GM12878 (cell line): ENCODE measurements at regions not wholly inside any gene's neighbourhood (a gene's known extent, or its start where the extent isn't known, plus 50 kb on each side); places are given as distances from the start of the nearest gene placed in this dataset.

Experiments
- ATF7 ChIP-seq: fragments of 450-650 bp; IDR thresholded peaks from 2 replicates; pipeline ENCODE4 v1.6.1; 2016; ENCODE audit warnings: low read depth, mild to moderate bottlenecking
- BACH1 ChIP-seq: fragments of 450-650 bp; IDR thresholded peaks from 2 replicates; pipeline ENCODE4 v1.6.1; 2017; ENCODE audit warnings: mild to moderate bottlenecking, borderline replicate concordance
- BCL11A ChIP-seq: IDR thresholded peaks from 2 replicates; pipeline ENCODE4 v1.6.1; 2011; ENCODE audit warnings: low read depth, low read length
- BRCA1 ChIP-seq: IDR thresholded peaks from 2 replicates; pipeline ENCODE4 v1.6.1; 2011; ENCODE audit warnings: low read depth, low read length, improper control_type of control experiment
- CBX3 ChIP-seq: fragments of 200-600 bp; sonication (generic); IDR thresholded peaks from 2 replicates; pipeline ENCODE4 v1.6.1; 2016; ENCODE audit warnings: low read depth, borderline replicate concordance
- CBX5 ChIP-seq: sonication (generic); IDR thresholded peaks from 2 replicates; pipeline ENCODE4 v1.6.1; 2016; ENCODE audit warnings: low read depth, moderate library complexity, mild to moderate bottlenecking, inconsistent platforms
- CREB1 ChIP-seq: IDR thresholded peaks from 2 replicates; pipeline ENCODE4 v1.6.1; 2012; ENCODE audit warnings: low read depth, mild to moderate bottlenecking, inconsistent platforms
- CREM ChIP-seq: IDR thresholded peaks from 2 replicates; pipeline ENCODE4 v1.6.1; 2014; ENCODE audit warnings: antibody characterized with exemption, low read depth
- EP300 ChIP-seq, 2 experiments: fragments of 150-350 bp in 1 of 2; IDR thresholded peaks; 2 replicates each; pipeline ENCODE4 v1.6.1; 2011 to 2012; ENCODE audit warnings: low read depth in 2 of 2, low read length in 2 of 2, borderline replicate concordance in 1 of 2, improper control_type of control experiment in 1 of 2, inconsistent platforms in 1 of 2; ENCODE audit not compliant: control insufficient read depth in 1 of 2
- GATAD2B ChIP-seq: fragments of 450-650 bp; conservative IDR thresholded peaks from 2 replicates; pipeline ENCODE4 v1.6.1; 2017; ENCODE audit warnings: low read depth, mild to moderate bottlenecking, moderate library complexity
- IKZF1 ChIP-seq: fragments of 450-650 bp; conservative IDR thresholded peaks from 2 replicates; pipeline ENCODE4 v1.6.1; 2017; ENCODE audit warnings: antibody characterized with exemption, mild to moderate bottlenecking
- NBN ChIP-seq: fragments of 450-650 bp; IDR thresholded peaks from 2 replicates; pipeline ENCODE4 v1.6.1; 2016
- PAX5 ChIP-seq: IDR thresholded peaks from 2 replicates; pipeline ENCODE4 v1.6.1; 2011; ENCODE audit warnings: low read depth, low read length, borderline replicate concordance
- RUNX3 ChIP-seq: IDR thresholded peaks from 2 replicates; pipeline ENCODE4 v1.6.1; 2012; ENCODE audit warnings: low read length, inconsistent platforms
- SP1 ChIP-seq: IDR thresholded peaks from one replicate; pipeline ENCODE4 v1.6.1; 2011; ENCODE audit warnings: low read depth, low read length
- SUZ12 ChIP-seq: fragments of 200-600 bp; sonication (generic); IDR thresholded peaks from one replicate; pipeline ENCODE4 v1.6.1; 2018; ENCODE audit warnings: antibody characterized with exemption, mild to moderate bottlenecking; ENCODE audit not compliant: unreplicated experiment
- TAF1 ChIP-seq: IDR thresholded peaks from 2 replicates; pipeline ENCODE4 v1.6.1; 2011; ENCODE audit warnings: mild to moderate bottlenecking, low read depth, low read length, borderline replicate concordance
- ZBED1 ChIP-seq: IDR thresholded peaks from 2 replicates; pipeline ENCODE4 v1.6.1; 2016; ENCODE audit warnings: borderline replicate concordance
- TF ChIP-seq, protein P1 (sequence below): fragments of 450-650 bp; formaldehyde crosslinking; IDR thresholded peaks from 2 replicates; pipeline ENCODE4 v1.4.0; 2022; ENCODE audit warnings: mild to moderate bottlenecking, moderate library complexity
- TF ChIP-seq, protein P2 (sequence below): fragments of 450-650 bp; IDR thresholded peaks from 2 replicates; pipeline ENCODE4 v1.6.1; 2017; ENCODE audit warnings: low read depth, mild to moderate bottlenecking, moderate library complexity
- TF ChIP-seq, protein P3 (sequence below): fragments of 450-650 bp; IDR thresholded peaks from 2 replicates; pipeline ENCODE4 v1.6.1; 2017; ENCODE audit warnings: antibody characterized with exemption, mild to moderate bottlenecking, moderate library complexity
- TF ChIP-seq, protein P4 (sequence below), 3 experiments: IDR thresholded peaks in 2 of 3; conservative IDR thresholded peaks in 1 of 3; 2 replicates each; pipeline ENCODE4 v1.5.1; 2011; ENCODE audit warnings: low read depth in 3 of 3, low read length in 3 of 3, mild to moderate bottlenecking in 3 of 3, control low read depth in 2 of 3, moderate library complexity in 2 of 3, inconsistent platforms in 1 of 3, mixed read lengths in 1 of 3; ENCODE audit not compliant: control insufficient read depth in 2 of 3, insufficient read depth in 1 of 3; ENCODE audit errors: extremely low read depth in 1 of 3

DNA sequence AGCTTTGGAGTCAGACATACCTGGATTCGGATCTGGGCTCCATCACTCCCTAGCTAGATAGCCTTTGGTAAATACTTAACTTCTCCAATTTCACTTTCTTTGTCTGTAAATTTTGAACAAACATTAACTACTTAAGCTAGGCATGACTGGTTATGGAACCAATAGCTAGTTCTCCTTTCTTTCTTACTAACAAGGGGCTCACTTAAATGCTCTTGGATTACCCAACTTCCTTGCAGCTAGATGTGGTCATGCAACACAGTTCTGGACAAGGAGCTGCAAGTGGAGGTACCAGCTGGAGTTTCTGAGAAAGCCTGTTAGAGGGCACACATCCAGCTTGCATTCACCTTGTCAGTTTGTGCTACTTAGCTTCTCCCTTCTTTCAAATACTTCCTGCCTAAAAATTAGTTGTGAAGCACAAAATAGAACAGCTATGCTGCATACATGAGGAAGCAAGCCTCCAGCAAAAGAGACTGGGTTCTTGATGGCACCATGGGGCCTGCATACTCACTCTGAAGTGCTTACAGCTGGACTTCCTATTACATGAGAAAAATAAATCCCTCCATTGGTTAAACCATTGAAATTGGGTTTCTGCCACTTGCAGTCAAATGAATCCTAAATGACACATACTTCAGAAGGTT is 210.1 kb upstream of the EEA1 start (continued):
- TF ChIP-seq, protein P1, sequence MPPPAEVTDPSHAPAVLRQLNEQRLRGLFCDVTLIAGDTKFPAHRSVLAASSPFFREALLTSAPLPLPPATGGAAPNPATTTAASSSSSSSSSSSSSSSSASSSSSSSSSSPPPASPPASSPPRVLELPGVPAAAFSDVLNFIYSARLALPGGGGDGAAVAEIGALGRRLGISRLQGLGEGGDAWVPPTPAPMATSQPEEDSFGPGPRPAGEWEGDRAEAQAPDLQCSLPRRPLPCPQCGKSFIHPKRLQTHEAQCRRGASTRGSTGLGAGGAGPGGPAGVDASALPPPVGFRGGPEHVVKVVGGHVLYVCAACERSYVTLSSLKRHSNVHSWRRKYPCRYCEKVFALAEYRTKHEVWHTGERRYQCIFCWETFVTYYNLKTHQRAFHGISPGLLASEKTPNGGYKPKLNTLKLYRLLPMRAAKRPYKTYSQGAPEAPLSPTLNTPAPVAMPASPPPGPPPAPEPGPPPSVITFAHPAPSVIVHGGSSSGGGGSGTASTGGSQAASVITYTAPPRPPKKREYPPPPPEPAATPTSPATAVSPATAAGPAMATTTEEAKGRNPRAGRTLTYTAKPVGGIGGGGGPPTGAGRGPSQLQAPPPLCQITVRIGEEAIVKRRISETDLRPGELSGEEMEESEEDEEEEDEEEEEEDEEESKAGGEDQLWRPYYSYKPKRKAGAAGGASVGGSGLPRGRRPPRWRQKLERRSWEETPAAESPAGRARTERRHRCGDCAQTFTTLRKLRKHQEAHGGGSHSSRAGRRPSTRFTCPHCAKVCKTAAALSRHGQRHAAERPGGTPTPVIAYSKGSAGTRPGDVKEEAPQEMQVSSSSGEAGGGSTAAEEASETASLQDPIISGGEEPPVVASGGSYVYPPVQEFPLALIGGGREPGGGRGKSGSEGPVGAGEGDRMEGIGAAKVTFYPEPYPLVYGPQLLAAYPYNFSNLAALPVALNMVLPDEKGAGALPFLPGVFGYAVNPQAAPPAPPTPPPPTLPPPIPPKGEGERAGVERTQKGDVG (CRISPR knock-in tag): no peak
- TF ChIP-seq BRCA1 (no peak), CREB1 (no peak), SUZ12 (no peak), EP300 (IDR thresholded peaks at IDR 0.05; ENCODE audit: borderline replicate concordance in 1 of 2, control insufficient read depth in 1 of 2, low read depth in 2 of 2, low read length in 2 of 2) (peak; percentile 23 to 38; a peak in 1 of 4 replicates), TAF1 (no peak), CREM (0 out of 2 replicates have a peak, but pooled peaks have one; percentile 23), RUNX3 (peak; percentile 68), IKZF1 (peak; percentile 75), BACH1 (no peak), NBN (peak; percentile 60; the same call in 1 of the 2 replicates), ZBED1 (no peak), CBX3 (no peak), ATF7 (peak; percentile 68), GATAD2B (no peak; the same call in 1 of the 2 replicates), BCL11A (0 out of 2 replicates have a peak, but pooled peaks have one; percentile 29), SP1 (no peak), CBX5 (0 out of 2 replicates have a peak, but pooled peaks have one; percentile 52), PAX5 (peak; percentile 14; the same call in 1 of the 2 replicates)
- TF ChIP-seq, protein P2, sequence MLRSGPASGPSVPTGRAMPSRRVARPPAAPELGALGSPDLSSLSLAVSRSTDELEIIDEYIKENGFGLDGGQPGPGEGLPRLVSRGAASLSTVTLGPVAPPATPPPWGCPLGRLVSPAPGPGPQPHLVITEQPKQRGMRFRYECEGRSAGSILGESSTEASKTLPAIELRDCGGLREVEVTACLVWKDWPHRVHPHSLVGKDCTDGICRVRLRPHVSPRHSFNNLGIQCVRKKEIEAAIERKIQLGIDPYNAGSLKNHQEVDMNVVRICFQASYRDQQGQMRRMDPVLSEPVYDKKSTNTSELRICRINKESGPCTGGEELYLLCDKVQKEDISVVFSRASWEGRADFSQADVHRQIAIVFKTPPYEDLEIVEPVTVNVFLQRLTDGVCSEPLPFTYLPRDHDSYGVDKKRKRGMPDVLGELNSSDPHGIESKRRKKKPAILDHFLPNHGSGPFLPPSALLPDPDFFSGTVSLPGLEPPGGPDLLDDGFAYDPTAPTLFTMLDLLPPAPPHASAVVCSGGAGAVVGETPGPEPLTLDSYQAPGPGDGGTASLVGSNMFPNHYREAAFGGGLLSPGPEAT: peak; percentile 13; the same call in 1 of the 2 replicates
- TF ChIP-seq, protein P3, sequence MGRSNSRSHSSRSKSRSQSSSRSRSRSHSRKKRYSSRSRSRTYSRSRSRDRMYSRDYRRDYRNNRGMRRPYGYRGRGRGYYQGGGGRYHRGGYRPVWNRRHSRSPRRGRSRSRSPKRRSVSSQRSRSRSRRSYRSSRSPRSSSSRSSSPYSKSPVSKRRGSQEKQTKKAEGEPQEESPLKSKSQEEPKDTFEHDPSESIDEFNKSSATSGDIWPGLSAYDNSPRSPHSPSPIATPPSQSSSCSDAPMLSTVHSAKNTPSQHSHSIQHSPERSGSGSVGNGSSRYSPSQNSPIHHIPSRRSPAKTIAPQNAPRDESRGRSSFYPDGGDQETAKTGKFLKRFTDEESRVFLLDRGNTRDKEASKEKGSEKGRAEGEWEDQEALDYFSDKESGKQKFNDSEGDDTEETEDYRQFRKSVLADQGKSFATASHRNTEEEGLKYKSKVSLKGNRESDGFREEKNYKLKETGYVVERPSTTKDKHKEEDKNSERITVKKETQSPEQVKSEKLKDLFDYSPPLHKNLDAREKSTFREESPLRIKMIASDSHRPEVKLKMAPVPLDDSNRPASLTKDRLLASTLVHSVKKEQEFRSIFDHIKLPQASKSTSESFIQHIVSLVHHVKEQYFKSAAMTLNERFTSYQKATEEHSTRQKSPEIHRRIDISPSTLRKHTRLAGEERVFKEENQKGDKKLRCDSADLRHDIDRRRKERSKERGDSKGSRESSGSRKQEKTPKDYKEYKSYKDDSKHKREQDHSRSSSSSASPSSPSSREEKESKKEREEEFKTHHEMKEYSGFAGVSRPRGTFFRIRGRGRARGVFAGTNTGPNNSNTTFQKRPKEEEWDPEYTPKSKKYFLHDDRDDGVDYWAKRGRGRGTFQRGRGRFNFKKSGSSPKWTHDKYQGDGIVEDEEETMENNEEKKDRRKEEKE: no peak
- TF ChIP-seq, protein P4, sequence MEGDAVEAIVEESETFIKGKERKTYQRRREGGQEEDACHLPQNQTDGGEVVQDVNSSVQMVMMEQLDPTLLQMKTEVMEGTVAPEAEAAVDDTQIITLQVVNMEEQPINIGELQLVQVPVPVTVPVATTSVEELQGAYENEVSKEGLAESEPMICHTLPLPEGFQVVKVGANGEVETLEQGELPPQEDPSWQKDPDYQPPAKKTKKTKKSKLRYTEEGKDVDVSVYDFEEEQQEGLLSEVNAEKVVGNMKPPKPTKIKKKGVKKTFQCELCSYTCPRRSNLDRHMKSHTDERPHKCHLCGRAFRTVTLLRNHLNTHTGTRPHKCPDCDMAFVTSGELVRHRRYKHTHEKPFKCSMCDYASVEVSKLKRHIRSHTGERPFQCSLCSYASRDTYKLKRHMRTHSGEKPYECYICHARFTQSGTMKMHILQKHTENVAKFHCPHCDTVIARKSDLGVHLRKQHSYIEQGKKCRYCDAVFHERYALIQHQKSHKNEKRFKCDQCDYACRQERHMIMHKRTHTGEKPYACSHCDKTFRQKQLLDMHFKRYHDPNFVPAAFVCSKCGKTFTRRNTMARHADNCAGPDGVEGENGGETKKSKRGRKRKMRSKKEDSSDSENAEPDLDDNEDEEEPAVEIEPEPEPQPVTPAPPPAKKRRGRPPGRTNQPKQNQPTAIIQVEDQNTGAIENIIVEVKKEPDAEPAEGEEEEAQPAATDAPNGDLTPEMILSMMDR (IDR thresholded peaks at IDR 0.05 in 2 of 3, conservative IDR thresholded peaks at IDR 0.05 in 1 of 3; ENCODE audit: control insufficient read depth in 2 of 3, extremely low read depth in 1 of 3, insufficient read depth in 1 of 3, low read depth in 3 of 3, low read length in 3 of 3): no peak
